GM08714 (cell line): ENCODE measurements at regions not wholly inside any gene's neighbourhood (a gene's known extent, or its start where the extent isn't known, plus 50 kb on each side); places are given as distances from the start of the nearest gene placed in this dataset.

ENCODE experiments used
- H3K4me3 ChIP-seq: fragments of 200-500 bp; sonication (Bioruptor generic); 2 replicates; pipeline ENCODE4 v1.5.1; 2014; ENCODE audit warnings: mild to moderate bottlenecking, low read length, inconsistent platforms
- ZNF274 ChIP-seq: IDR thresholded peaks from 2 replicates; pipeline ENCODE4 v1.6.1; 2012; ENCODE audit warnings: mild to moderate bottlenecking, low read depth, low read length

DNA sequence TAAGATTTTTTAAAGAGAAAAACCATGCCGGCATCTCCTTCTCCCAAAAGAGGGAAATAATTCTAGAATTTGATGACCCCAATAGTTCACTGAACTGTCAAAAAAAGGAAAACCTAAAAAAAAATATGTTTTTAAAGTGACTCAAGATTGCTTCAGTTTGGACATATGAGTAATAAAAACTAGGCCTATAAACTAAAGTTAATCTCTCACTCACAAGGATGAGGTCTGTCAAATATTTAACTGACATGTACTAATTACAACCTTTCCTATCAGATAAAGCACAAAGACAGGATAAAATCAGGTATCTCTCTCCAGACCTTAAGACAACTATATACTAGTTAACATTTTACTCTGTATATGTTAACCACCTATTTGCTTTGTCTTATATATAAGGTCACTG, 231.9 kb downstream of the NSUN3 start:
- H3K4me3 ChIP-seq, result no peak overlapping the region
- TF ChIP-seq ZNF274, result no peak

DNA sequence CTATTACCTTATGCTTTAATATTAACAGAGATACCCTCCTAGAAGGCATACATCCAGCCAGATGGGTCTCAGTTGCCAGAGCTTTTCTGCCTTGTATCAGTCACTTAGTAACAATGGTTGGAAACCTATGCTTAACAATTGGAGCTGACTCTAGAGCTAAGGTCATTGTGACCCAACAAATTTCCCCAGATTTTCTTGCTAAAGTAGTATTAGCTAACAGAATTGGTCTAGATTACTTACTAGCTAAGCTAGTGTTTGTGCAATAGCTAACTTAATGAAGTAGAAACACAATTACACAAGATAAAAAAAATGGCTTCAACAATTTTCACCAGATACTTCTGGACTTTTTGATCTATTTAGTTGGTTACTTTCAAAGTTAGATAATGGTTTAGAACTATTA, 236.9 kb downstream of the NSUN3 start:
- no peak overlapping the region for H3K4me3 ChIP-seq
- TF ChIP-seq ZNF274, result no peak

GRCh38 chr3:94301366-94301765, 238.5 kb downstream of the NSUN3 start:
- no peak overlapping the region for H3K4me3 ChIP-seq
- TF ChIP-seq ZNF274, result no peak

DNA sequence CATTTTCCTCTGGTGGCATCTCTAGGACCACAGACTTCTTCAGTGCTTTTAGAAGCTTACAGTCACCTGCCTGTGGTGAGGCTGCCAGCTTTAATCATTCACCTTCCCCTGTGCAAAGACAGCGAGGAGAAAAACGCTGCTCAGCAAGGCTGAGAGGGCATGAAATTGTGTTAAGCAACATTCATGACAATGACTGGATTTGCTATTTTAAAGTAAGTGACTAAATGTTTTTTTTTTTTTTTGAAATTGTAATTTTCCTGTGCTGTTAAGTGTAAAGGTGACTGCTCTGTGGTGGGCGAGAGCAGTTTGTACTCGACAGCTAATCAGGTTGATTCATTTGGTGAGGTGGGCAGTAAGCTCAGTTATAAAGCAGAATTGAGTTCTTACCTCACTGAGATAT, 240.4 kb downstream of the NSUN3 start:
- no peak overlapping the region for H3K4me3 ChIP-seq
- no peak for TF ChIP-seq ZNF274

DNA sequence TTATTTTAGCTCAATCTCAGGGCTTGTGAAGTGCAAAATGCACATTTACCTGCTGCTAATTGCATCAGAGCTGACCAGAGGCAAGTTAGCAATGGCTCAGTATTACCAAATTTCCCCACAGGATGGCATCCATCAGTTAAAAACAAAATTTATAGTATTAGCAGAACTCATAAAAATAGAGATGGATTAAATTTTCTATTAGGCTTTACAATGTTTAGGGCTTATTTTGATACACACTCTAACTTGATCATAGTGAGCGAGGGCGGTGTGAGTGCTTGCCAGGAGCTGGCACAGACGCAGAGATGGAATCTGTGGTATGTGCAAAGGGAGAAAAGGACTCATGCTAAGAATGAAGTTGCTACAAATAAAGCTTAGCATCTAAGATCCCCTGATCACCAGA, 241.0 kb downstream of the NSUN3 start:
- no peak overlapping the region for H3K4me3 ChIP-seq
- TF ChIP-seq ZNF274, result no peak

GRCh38 chr3:94304954-94305353, 242.1 kb downstream of the NSUN3 start:
- no peak for TF ChIP-seq ZNF274
- no peak overlapping the region for H3K4me3 ChIP-seq

DNA sequence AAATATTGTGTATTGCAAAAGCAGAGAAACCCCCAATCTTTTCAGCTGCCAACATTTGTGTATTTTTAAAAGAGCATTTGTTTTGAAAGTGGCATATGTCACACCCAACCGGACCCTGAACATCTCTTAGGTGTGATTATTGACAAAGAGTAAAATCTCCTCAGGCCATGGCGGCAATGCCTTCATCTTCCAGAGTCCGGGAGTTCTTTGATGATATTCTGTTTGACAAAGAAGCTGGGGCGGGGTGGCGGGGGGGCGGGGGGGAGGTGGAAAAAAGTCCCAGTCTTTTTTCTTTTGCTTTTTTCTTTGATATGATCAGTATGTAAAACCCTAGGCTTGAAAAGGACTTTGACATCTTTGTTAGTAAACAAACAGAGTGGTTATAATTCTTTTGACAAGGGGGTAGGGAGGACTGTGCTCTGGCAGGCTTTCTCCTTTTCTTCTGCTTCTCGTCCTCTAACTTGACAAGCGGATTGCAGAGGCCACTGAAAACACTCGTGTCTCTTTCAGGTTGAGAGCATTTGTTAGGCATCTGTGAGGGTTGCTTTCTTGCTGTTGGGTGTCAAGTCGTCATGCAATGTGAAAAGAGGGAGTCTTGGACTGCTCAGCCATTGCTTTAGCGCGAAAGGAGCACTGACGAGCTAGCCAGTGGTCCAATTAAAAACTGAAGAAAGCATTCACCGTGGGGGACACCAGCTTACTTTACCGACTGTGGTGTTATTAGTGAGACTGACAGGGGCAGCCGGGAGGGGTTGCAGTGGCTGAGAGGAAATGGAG, 243.2 kb downstream of the NSUN3 start:
- TF ChIP-seq ZNF274, result no peak
- no peak overlapping the region for H3K4me3 ChIP-seq

DNA sequence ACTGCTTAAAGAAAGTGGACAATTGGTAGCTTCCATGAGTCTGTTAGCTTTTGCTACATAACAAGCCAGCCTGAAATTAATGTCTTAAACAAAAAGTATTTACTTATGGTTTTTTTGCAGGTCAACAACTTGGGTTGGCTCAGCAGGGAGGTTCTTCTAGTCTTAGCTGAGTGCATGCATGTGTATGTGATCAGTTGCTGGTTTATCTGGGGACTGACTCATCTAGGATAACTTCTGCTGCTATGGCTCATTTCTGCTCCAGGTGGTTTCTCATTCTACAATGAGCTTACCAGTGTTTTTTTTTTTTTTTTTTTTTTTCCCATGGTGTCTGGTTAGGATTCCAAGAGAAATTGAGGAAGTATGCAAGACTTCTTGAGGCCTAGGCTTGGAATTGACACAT, 244.7 kb downstream of the NSUN3 start:
- no peak for TF ChIP-seq ZNF274
- no peak overlapping the region for H3K4me3 ChIP-seq

DNA sequence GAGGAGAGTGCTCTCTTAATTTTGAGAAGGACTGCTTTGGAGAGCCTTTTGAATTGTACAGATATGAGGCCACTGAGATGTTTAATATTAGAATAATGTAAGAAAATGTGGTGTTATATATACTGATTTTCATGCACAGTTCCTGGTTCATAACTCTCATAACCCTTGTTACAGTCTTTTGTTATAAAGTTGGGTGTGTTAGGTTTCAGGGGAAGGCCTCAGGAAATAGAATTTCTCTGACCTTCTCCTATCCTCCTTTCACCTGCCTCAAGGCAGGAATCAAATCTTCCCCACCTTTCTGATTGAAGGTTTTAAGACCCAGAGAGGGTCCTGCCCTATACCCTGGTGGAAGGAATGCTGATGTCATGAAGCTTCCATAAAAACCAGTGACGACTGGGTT, 245.9 kb downstream of the NSUN3 start:
- no peak for TF ChIP-seq ZNF274
- no peak overlapping the region for H3K4me3 ChIP-seq

DNA sequence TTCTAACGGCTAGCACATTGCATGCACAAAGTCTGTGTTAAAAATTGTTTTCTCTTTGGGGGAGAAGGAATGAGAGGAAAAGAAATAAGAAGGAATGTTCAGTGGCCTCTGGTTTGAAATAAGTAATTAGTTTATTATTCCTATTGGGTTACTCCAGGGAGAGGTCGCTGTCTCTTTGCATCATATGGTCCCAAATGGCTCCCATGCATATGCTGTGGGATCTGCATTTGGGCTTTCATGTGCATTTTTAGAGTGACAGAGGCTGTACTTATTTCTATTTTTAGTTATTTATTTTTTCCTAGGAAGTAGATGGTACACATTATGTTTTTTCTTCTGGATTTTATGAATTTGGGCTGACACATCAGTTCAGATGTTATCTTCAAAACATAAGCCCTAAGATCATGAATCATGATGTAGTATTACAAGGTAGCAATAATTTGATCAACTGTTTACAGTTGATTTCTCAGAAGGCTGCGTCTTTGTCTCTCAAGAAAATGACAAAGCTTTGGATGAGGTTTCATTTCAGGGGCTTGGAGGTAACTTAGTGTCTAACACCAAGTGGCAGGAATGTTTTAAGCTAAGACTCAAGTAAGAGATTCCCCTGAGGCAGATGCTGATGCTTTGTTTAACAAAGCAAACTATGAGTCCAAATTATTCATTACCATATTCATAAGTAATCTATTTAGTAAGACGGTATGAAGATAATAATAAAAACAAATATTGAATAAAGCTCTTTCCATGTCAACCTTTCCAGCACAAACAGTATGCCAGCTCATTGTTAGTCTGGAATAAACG, 247.7 kb downstream of the NSUN3 start:
- TF ChIP-seq ZNF274, result no peak
- no peak overlapping the region for H3K4me3 ChIP-seq

- no peak overlapping the region for H3K4me3 ChIP-seq
- TF ChIP-seq ZNF274, result no peak
Measured at GRCh38 chr3:94311651-94312050, 248.8 kb downstream of the NSUN3 start.

DNA sequence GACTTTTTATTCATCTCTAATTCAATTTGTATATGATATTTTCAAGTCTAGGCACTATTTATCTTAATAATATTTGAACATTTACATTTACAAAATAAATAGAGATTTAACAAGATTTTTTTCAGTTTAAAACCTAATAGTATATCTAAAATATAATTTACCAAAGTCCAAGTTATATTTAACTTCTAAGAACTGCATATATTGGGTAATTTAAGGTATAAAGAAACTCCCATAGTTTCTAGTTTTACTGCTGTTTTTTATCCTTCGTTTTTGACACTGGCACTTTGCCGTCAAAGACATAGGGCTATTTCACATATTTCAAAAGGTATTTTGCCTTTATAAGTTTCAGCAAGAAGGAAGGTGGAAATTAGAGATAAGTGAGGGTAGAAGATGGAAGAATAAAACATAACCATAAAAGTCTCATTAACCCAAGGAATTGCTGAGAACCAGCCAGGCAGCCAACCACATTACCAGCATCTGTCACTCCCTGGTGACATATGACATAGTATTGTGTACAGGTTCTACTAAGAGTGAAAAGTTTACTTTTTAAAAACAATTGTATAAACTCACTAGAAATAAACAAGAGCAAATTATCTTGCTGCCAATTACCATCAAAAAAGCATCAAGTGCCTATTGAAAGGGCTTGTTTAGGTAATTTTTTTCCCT, 251.5 kb downstream of the NSUN3 start:
- no peak for TF ChIP-seq ZNF274
- H3K4me3 ChIP-seq, result no peak overlapping the region

- H3K4me3 ChIP-seq, result no peak overlapping the region
- no peak for TF ChIP-seq ZNF274
Measured at GRCh38 chr3:94317017-94317416, 254.2 kb downstream of the NSUN3 start.

GRCh38 chr3:94323596-94323995, 260.7 kb downstream of the NSUN3 start:
- H3K4me3 ChIP-seq, result no peak overlapping the region
- TF ChIP-seq ZNF274, result no peak

- TF ChIP-seq ZNF274, result no peak
- H3K4me3 ChIP-seq, result no peak overlapping the region
Measured at GRCh38 chr3:94331831-94332230, 269.0 kb downstream of the NSUN3 start.
